Astrocyte (in vitro differentiated cells and primary cell): ENCODE measurements at regions not wholly inside any gene's neighbourhood (a gene's known extent, or its start where the extent isn't known, plus 50 kb on each side); places are given as distances from the start of the nearest gene placed in this dataset.
"Not testable (repeated sequence)": the region's sequence is repeated elsewhere in the genome, so short reads cannot be mapped to it uniquely, and the experiment has no call there.

Source experiments
- DNase-seq: peaks from one replicate; pipeline ENCODE4 v3.0.0-alpha.2; 2010; ENCODE audit warnings: low read depth
- FAIRE-seq: peaks from 2 replicates; lab custom pipeline; 2011; peaks lifted over from hg19 to GRCh38; lab: Jason Lieb, UNC
- H2AFZ ChIP-seq: 2 replicates; pipeline ENCODE4 v1.6.0; 2012; ENCODE audit warnings: low read depth, low read length, inconsistent platforms
- H3K27ac ChIP-seq: 2 replicates; pipeline ENCODE4 v1.5.1; 2011; ENCODE audit warnings: low read depth, low read length, inconsistent platforms
- H3K27me3 ChIP-seq: 2 replicates; pipeline ENCODE4 v1.6.0; 2011; ENCODE audit warnings: low read length, inconsistent platforms; ENCODE audit not compliant: insufficient read depth
- H3K36me3 ChIP-seq: 2 replicates; pipeline ENCODE4 v1.5.1; 2011; ENCODE audit warnings: low read length, inconsistent platforms; ENCODE audit not compliant: insufficient read depth
- H3K4me1 ChIP-seq: 2 replicates; pipeline ENCODE4 v1.5.1; 2011; ENCODE audit warnings: low read length, inconsistent platforms; ENCODE audit not compliant: insufficient read depth
- H3K4me2 ChIP-seq: 2 replicates; pipeline ENCODE4 v1.6.0; 2012; ENCODE audit warnings: low read length, inconsistent platforms
- H3K4me3 ChIP-seq: 2 replicates; pipeline ENCODE4 v1.5.1; 2011; ENCODE audit warnings: low read depth, mild to moderate bottlenecking, low read length, inconsistent platforms; ENCODE audit not compliant: insufficient read depth
- H3K79me2 ChIP-seq: 2 replicates; pipeline ENCODE4 v1.6.0; 2012; ENCODE audit warnings: mild to moderate bottlenecking, low read length, inconsistent platforms; ENCODE audit not compliant: insufficient read depth
- H3K9ac ChIP-seq: 2 replicates; pipeline ENCODE4 v1.6.0; 2012; ENCODE audit warnings: mild to moderate bottlenecking, low read length, inconsistent platforms
- H3K9me3 ChIP-seq: 2 replicates; pipeline ENCODE4 v1.5.1; 2012; ENCODE audit warnings: low read depth, mild to moderate bottlenecking, low read length, inconsistent platforms; ENCODE audit not compliant: insufficient read depth
- H4K20me1 ChIP-seq: 2 replicates; pipeline ENCODE4 v1.6.0; 2012; ENCODE audit warnings: low read length, inconsistent platforms; ENCODE audit not compliant: insufficient read depth
- H3K27ac Mint-ChIP-seq: one replicate; pipeline ENCODE4 v1.8.0; 2021; ENCODE audit warnings: mild to moderate bottlenecking, mixed read lengths; ENCODE audit not compliant: unreplicated experiment
- H3K27me3 Mint-ChIP-seq: one replicate; pipeline ENCODE4 v1.8.0; 2021; ENCODE audit warnings: low read depth, mixed read lengths; ENCODE audit not compliant: unreplicated experiment
- H3K36me3 Mint-ChIP-seq: one replicate; pipeline ENCODE4 v1.8.0; 2021; ENCODE audit warnings: low read depth, mixed read lengths; ENCODE audit not compliant: unreplicated experiment
- H3K4me1 Mint-ChIP-seq: one replicate; pipeline ENCODE4 v1.8.0; 2021; ENCODE audit warnings: low read depth, mixed read lengths; ENCODE audit not compliant: unreplicated experiment
- H3K4me3 Mint-ChIP-seq: one replicate; pipeline ENCODE4 v1.8.0; 2021; ENCODE audit warnings: mild to moderate bottlenecking, moderate library complexity, mixed read lengths; ENCODE audit not compliant: unreplicated experiment
- H3K9me3 Mint-ChIP-seq: one replicate; pipeline ENCODE4 v1.8.0; 2021; ENCODE audit warnings: mild to moderate bottlenecking, mixed read lengths; ENCODE audit not compliant: unreplicated experiment
- EZH2 ChIP-seq: IDR thresholded peaks from 2 replicates; pipeline ENCODE4 v1.6.1; 2012; ENCODE audit warnings: mild to moderate bottlenecking, low read length, inconsistent platforms; ENCODE audit not compliant: insufficient read depth
- TF ChIP-seq, protein P1 (sequence below): IDR thresholded peaks from 2 replicates; pipeline ENCODE4 v1.5.1; 2011; ENCODE audit warnings: low read depth, mild to moderate bottlenecking, inconsistent platforms, low read length, moderate library complexity; ENCODE audit not compliant: insufficient read depth

DNA sequence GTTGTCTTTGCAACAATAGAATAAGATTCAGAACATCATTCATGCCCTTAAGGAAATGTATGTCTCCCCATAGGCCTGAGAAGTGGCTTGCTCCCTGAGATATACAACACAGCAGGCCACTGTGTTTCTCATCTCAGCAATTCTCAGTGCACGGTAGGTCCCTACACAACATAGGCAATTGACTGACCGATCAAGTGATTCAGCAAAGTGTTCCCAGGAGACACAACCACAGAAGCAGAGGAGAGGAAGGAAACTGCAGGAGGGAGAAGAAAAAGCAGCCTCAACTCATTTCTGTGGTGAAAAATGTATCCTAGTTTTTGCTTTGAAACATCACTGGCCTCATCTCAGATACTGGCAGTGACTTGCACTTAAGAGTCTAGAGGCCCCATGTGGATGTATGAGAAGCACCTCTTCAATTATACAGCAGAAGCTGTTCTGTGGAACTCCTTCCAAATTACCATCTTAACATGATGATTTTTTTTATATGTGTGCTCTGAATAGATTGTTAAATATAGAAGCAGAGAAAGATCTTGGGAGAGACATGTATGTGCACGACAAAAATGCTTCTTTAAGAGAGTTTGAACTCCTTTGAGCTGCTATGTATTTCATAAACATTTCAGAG, 306.8 kb downstream of the XPNPEP1 start:
- Histone ChIP-seq H3K9me3 (no peaks in the 10 kb centered on the region), H4K20me1 (no peaks in the 10 kb centered on the region), H3K4me1 (no peaks in the 10 kb centered on the region), H3K9ac (no peak overlapping the region), H3K27me3 (no peaks in the 10 kb centered on the region), H2AFZ (no peak overlapping the region), H3K27ac (no peak overlapping the region), H3K4me2 (no peak overlapping the region), H3K79me2 (no peaks in the 10 kb centered on the region), H3K36me3 (no peaks in the 10 kb centered on the region), H3K4me3 (no peak overlapping the region)
- no peaks in the 10 kb centered on the region for H3K27me3 Mint-ChIP-seq
- no peak overlapping the region for H3K27ac Mint-ChIP-seq
- no peak overlapping the region for H3K4me3 Mint-ChIP-seq
- H3K4me1 Mint-ChIP-seq, result peaks cover 2% of the 10 kb centered on the region
- DNase-seq, result no peak
- FAIRE-seq, result no peak
- peaks cover 13% of the 10 kb centered on the region for H3K9me3 Mint-ChIP-seq
- no peaks in the 10 kb centered on the region for H3K36me3 Mint-ChIP-seq
- TF ChIP-seq EZH2, result no peak
- TF ChIP-seq, protein P1, sequence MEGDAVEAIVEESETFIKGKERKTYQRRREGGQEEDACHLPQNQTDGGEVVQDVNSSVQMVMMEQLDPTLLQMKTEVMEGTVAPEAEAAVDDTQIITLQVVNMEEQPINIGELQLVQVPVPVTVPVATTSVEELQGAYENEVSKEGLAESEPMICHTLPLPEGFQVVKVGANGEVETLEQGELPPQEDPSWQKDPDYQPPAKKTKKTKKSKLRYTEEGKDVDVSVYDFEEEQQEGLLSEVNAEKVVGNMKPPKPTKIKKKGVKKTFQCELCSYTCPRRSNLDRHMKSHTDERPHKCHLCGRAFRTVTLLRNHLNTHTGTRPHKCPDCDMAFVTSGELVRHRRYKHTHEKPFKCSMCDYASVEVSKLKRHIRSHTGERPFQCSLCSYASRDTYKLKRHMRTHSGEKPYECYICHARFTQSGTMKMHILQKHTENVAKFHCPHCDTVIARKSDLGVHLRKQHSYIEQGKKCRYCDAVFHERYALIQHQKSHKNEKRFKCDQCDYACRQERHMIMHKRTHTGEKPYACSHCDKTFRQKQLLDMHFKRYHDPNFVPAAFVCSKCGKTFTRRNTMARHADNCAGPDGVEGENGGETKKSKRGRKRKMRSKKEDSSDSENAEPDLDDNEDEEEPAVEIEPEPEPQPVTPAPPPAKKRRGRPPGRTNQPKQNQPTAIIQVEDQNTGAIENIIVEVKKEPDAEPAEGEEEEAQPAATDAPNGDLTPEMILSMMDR, result no peak

DNA sequence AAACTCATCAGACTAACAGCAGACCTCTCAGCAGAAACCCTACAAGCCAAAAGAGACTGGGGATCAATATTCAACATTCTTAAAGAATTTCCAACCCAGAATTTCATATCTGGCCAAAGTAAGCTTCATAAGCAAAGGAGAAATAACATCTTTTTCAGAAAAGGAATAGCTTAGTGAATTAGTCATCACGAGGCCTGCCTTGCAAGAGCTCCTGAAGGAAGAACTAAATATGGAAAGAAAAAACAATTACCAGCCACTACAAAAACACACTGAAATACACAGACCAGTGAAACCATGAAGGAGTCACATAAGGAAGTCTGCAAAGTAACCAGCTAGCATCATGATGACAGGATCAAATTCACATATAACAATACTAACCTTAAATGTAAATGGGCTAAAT, 328.0 kb downstream of the XPNPEP1 start:
- not testable (repeated sequence) for H3K4me1 ChIP-seq, H3K36me3 ChIP-seq, DNase-seq, H3K27me3 ChIP-seq, H3K4me2 ChIP-seq, H4K20me1 ChIP-seq, H3K4me3 ChIP-seq, H3K27me3 Mint-ChIP-seq, H3K36me3 Mint-ChIP-seq, FAIRE-seq, H3K27ac ChIP-seq, H3K9ac ChIP-seq, H3K79me2 ChIP-seq, H3K4me3 Mint-ChIP-seq, H2AFZ ChIP-seq
- Mint-ChIP-seq H3K9me3 (peaks cover 17% of the 10 kb centered on the region), H3K27ac (peak overlapping the region; percentile 96), H3K4me1 (peaks cover 53% of the 10 kb centered on the region)
- H3K9me3 ChIP-seq, result peaks cover 11% of the 10 kb centered on the region

DNA sequence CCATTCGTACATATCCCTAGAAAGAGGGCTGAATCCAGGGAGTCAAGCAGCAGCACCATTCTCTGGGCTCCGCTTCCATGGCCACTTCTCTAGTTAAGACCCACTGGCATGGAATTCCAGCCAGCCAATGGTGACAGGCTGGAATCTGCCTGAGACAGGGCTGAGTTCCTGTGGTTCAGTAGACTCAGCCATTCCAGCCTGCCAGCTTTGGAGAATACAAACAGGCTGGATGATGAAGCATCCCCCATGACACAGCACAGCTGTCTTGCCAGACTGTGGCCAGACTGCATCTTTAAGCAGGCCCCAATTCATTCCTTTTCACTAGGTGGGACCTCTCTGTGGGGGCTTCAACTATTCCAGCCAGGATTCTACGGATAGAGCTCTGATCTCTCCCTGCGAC, 329.6 kb downstream of the XPNPEP1 start:
- Histone ChIP-seq H3K36me3 (no peaks in the 10 kb centered on the region), H3K9ac (no peak overlapping the region), H3K4me1 (no peaks in the 10 kb centered on the region), H4K20me1 (no peaks in the 10 kb centered on the region), H3K9me3 (peaks cover 11% of the 10 kb centered on the region), H3K79me2 (no peaks in the 10 kb centered on the region), H3K27me3 (no peaks in the 10 kb centered on the region), H3K27ac (no peak overlapping the region), H2AFZ (no peak overlapping the region), H3K4me2 (no peak overlapping the region), H3K4me3 (no peak overlapping the region)
- H3K4me3 Mint-ChIP-seq, result no peak overlapping the region
- no peak for DNase-seq
- no peaks in the 10 kb centered on the region for H3K36me3 Mint-ChIP-seq
- FAIRE-seq, result no peak
- H3K9me3 Mint-ChIP-seq, result peaks cover 17% of the 10 kb centered on the region
- H3K27ac Mint-ChIP-seq, result peak overlapping the region; percentile 96
- TF ChIP-seq, protein P1, result no peak
- TF ChIP-seq EZH2, result no peak
- H3K27me3 Mint-ChIP-seq, result no peaks in the 10 kb centered on the region
- H3K4me1 Mint-ChIP-seq, result peaks cover 53% of the 10 kb centered on the region
